HCT116 (cell line): ENCODE measurements at regions not wholly inside any gene's neighbourhood (a gene's known extent, or its start where the extent isn't known, plus 50 kb on each side); places are given as distances from the start of the nearest gene placed in this dataset.

ENCODE experiments used
- CEBPB ChIP-seq: IDR thresholded peaks from 2 replicates; pipeline ENCODE4 v1.6.1; 2012; ENCODE audit warnings: low read depth
- CTCF ChIP-seq, 3 experiments: fragments of 200-600 bp in 1 of 3; sonication (generic) in 1 of 3; IDR thresholded peaks in 2 of 3; conservative IDR thresholded peaks in 1 of 3; 2 replicates each; pipeline ENCODE4 v1.5.1; 2012 to 2017; ENCODE audit warnings: low read depth in 2 of 3, low read length in 2 of 3, antibody characterized with exemption in 1 of 3, borderline replicate concordance in 1 of 3, control low read depth in 1 of 3, mild to moderate bottlenecking in 1 of 3, mixed read lengths in 1 of 3, mixed run types in 1 of 3, moderate library complexity in 1 of 3; ENCODE audit not compliant: insufficient read depth in 1 of 3
- EZH2phosphoT487 ChIP-seq: fragments of 200-600 bp; IDR thresholded peaks from 2 replicates; pipeline ENCODE4 v1.6.1; 2018; ENCODE audit warnings: antibody characterized with exemption, borderline replicate concordance
- FOSL1 ChIP-seq: IDR thresholded peaks from 2 replicates; pipeline ENCODE4 v1.6.1; 2012; ENCODE audit warnings: low read depth
- MAX ChIP-seq: IDR thresholded peaks from 2 replicates; pipeline ENCODE4 v1.6.1; 2012
- POLR2A ChIP-seq: IDR thresholded peaks from 2 replicates; pipeline ENCODE4 v1.7.0; 2011; ENCODE audit warnings: borderline replicate concordance; ENCODE audit not compliant: insufficient read depth, insufficient read length; ENCODE audit errors: extremely low read depth
- POLR2AphosphoS5 ChIP-seq: IDR thresholded peaks from 2 replicates; pipeline ENCODE4 v1.6.1; 2011; ENCODE audit warnings: mild to moderate bottlenecking, low read depth, low read length, moderate library complexity
- SIN3A ChIP-seq: IDR thresholded peaks from 2 replicates; pipeline ENCODE4 v1.6.1; 2012; ENCODE audit warnings: low read depth

GRCh38 chr2:190812506-190813294, 67.9 kb upstream of the GLS start:
- TF ChIP-seq CEBPB (no peak), MAX (no peak), POLR2A (no peak), EZH2phosphoT487 (no peak), POLR2AphosphoS5 (no peak), FOSL1 (no peak), CTCF (IDR thresholded peaks at IDR 0.05 in 2 of 3, conservative IDR thresholded peaks at IDR 0.05 in 1 of 3; ENCODE audit: borderline replicate concordance in 1 of 3, insufficient read depth in 1 of 3, low read depth in 2 of 3, low read length in 2 of 3) (no peak), SIN3A (no peak)
